Naive thymus-derived CD8-positive, alpha-beta T cell (primary cell): ENCODE measurements at regions not wholly inside any gene's neighbourhood (a gene's known extent, or its start where the extent isn't known, plus 50 kb on each side); places are given as distances from the start of the nearest gene placed in this dataset.

Experiments used
- ATAC-seq, 2 donors: fragments of 150-1000 bp; cut with Tn5 transposase in 1 of 2; sonication (Bioruptor Pico), chemical (Tn5 transposase) in 1 of 2; 1 replicate in 1 of 2; 2 replicates in 1 of 2; pipeline ENCODE4 v1.10.0; 2021; ENCODE audit warnings: mild to moderate bottlenecking in 2 of 2, moderate library complexity in 2 of 2
- POLR2A ChIA-PET: fragments of 350-600 bp; sonication (Branson Sonifier 250); formaldehyde crosslinking; loops from one replicate; lab custom pipeline; 2021; ENCODE audit warnings: antibody characterized with exemption; lab: Charles Lee
- DNase-seq, 10 donors: peaks; one replicate each; pipeline versions ENCODE4 v3.0.0 to v3.0.0-alpha.2; 2020 to 2022
- H3K27ac Mint-ChIP-seq, 10 donors: one replicate each; pipeline ENCODE4 v1.8.0; 2020 to 2022; ENCODE audit warnings: mild to moderate bottlenecking in 10 of 10, mixed read lengths in 10 of 10, moderate library complexity in 4 of 10, inconsistent platforms in 1 of 10
- H3K27me3 Mint-ChIP-seq, 5 donors: one replicate each; pipeline ENCODE4 v1.8.0; 2021 to 2022; ENCODE audit warnings: mixed read lengths in 5 of 5
- H3K36me3 Mint-ChIP-seq, 3 donors: one replicate each; pipeline ENCODE4 v1.8.0; 2020 to 2022; ENCODE audit warnings: mixed read lengths in 3 of 3, mild to moderate bottlenecking in 2 of 3, inconsistent platforms in 1 of 3
- H3K4me1 Mint-ChIP-seq, 4 donors: one replicate each; pipeline ENCODE4 v1.8.0; 2021 to 2022; ENCODE audit warnings: mixed read lengths in 4 of 4
- H3K4me3 Mint-ChIP-seq, 10 donors: one replicate each; pipeline ENCODE4 v1.8.0; 2020 to 2022; ENCODE audit warnings: mild to moderate bottlenecking in 10 of 10, mixed read lengths in 10 of 10, moderate library complexity in 6 of 10, inconsistent platforms in 1 of 10
- H3K9me3 Mint-ChIP-seq, 9 donors: one replicate each; pipeline ENCODE4 v1.8.0; 2020 to 2022; ENCODE audit warnings: mixed read lengths in 9 of 9, mild to moderate bottlenecking in 3 of 9, inconsistent platforms in 1 of 9, moderate library complexity in 1 of 9

DNA sequence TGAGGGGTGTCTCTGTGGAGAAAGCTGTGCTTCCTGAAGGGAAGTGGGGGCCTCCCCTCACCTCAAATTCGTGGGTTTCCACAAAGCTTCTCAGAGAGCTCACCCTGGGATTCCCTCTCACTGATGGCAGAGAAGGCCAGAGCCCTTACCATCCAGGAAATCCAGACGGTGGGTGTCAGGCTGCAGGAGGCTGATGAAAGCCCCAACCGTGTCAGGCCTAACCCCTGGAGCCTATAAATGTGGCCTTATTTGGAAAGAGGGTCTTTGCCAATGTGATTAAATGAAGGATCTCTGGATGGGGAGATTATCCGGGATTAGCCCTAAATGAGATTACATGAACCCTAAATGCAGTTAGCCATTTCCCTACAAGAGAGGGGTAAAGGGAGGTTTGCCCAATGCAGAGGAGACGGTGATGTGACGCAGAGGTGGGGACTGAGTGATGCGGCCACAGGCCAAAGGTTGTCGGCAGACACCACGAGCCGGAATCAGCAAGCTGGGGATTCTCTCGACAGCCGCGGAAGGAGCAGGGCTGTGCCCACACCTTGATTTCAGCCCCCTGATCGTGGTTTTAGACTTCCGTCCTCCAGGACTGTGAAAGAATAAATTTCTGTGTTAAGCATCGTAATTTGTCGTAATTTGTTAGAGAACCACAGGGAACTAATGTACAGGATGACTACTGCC lies 82.6 kb downstream of the TOMM20 start:
- Mint-ChIP-seq H3K9me3 (no peaks in the 10 kb centered on the region), H3K4me3 (no peak overlapping the region), H3K27me3 (no peaks in the 10 kb centered on the region), H3K36me3 (no peaks in the 10 kb centered on the region), H3K4me1 (peaks cover 0 to 33% (median 4%) of the 10 kb centered on the region in 4 donors), H3K27ac (no peak overlapping the region)
- ATAC-seq (no peak), DNase-seq (no peak)
- POLR2A ChIA-PET, result no interaction called here

GRCh38 chr1:235045034-235045690 lies 83.5 kb downstream of the TOMM20 start:
- H3K27me3 Mint-ChIP-seq, result no peaks in the 10 kb centered on the region
- H3K27ac Mint-ChIP-seq, result peak overlapping the region in 2 of 10 donors; percentile 21 to 56
- DNase-seq, result no peak
- no peak for ATAC-seq
- POLR2A ChIA-PET, result no interaction called here
- no peaks in the 10 kb centered on the region for H3K9me3 Mint-ChIP-seq
- no peaks in the 10 kb centered on the region for H3K36me3 Mint-ChIP-seq
- peaks cover 0 to 37% (median 7%) of the 10 kb centered on the region in 4 donors for H3K4me1 Mint-ChIP-seq
- no peak overlapping the region for H3K4me3 Mint-ChIP-seq

- POLR2A ChIA-PET, result no interaction called here
- Mint-ChIP-seq H3K9me3 (peaks cover 0 to 14% (median 9%) of the 10 kb centered on the region in 9 donors), H3K4me1 (peaks cover 0 to 33% (median 7%) of the 10 kb centered on the region in 4 donors), H3K27ac (peak overlapping the region in 1 of 10 donors; percentile 20), H3K36me3 (peaks cover 0 to 11% (median 10%) of the 10 kb centered on the region in 3 donors), H3K4me3 (no peak overlapping the region), H3K27me3 (no peaks in the 10 kb centered on the region)
- ATAC-seq, result no peak
- DNase-seq, result no peak
These were observed 85.4 kb downstream of the TOMM20 start for GRCh38 chr1:235043234-235043633.

DNA sequence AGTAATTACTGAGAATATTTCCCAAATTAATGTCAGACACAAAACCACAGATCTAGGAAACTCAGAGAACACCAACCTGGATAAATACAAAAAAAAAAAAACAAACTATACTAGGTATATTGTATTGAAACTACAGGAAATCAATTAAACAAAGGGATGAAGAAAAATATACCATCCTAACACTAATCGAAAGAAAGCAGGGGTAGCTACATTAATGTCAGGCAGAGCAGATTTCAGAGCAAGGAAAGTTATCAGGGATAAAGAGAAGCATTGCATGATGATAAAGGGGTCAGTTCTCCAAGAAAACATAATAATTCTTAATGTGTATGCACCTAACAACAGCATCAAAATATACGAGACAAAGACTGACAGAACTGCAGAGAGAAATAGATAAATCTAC lies 89.9 kb downstream of the TOMM20 start:
- DNase-seq, result no peak
- POLR2A ChIA-PET, result interaction anchor here (0.7 to 1.1 kb wide), 2 partner anchors 9 to 10 kb away, joined by 3 to 5 read pairs; no protein-coding TSS in a partner anchor
- H3K4me3 Mint-ChIP-seq, result no peak overlapping the region

GRCh38 chr1:235035928-235036327 lies 92.7 kb downstream of the TOMM20 start:
- DNase-seq (no peak), ATAC-seq (no peak)
- Mint-ChIP-seq H3K27me3 (no peaks in the 10 kb centered on the region), H3K4me1 (peaks cover 0 to 6% (median 2%) of the 10 kb centered on the region in 4 donors), H3K9me3 (peaks cover 2 to 26% (median 14%) of the 10 kb centered on the region in 9 donors), H3K4me3 (no peak overlapping the region), H3K27ac (peak overlapping the region in 1 of 10 donors; percentile 15), H3K36me3 (peaks cover 0 to 16% (median 13%) of the 10 kb centered on the region in 3 donors)
- POLR2A ChIA-PET, result interaction anchor here (0.7 kb wide), 2 partner anchors 15 to 206 kb away, joined by 4 to 5 read pairs; no protein-coding TSS in a partner anchor

More for the DNA sequence above, 89.9 kb downstream of the TOMM20 start:
- Mint-ChIP-seq H3K36me3 (peaks cover 0 to 16% (median 13%) of the 10 kb centered on the region in 3 donors), H3K9me3 (peaks cover 2 to 26% (median 14%) of the 10 kb centered on the region in 9 donors), H3K27me3 (no peaks in the 10 kb centered on the region), H3K27ac (peak overlapping the region in 1 of 10 donors; percentile 2), H3K4me1 (peaks cover 0 to 17% (median 7%) of the 10 kb centered on the region in 4 donors)
- ATAC-seq, result no peak

- Mint-ChIP-seq H3K36me3 (no peaks in the 10 kb centered on the region), H3K4me1 (peaks cover 0 to 8% (median 4%) of the 10 kb centered on the region in 4 donors), H3K27ac (no peak overlapping the region), H3K9me3 (peaks cover 0 to 6% (median 0%) of the 10 kb centered on the region in 9 donors), H3K4me3 (no peak overlapping the region), H3K27me3 (no peaks in the 10 kb centered on the region)
- DNase-seq (no peak), ATAC-seq (no peak)
- POLR2A ChIA-PET, result interaction anchor here (0.7 kb wide), 1 partner anchor 171 kb away, joined by 3 read pairs; no protein-coding TSS in a partner anchor
These were observed 97.6 kb downstream of the TOMM20 start for GRCh38 chr1:235030919-235031596.

DNA sequence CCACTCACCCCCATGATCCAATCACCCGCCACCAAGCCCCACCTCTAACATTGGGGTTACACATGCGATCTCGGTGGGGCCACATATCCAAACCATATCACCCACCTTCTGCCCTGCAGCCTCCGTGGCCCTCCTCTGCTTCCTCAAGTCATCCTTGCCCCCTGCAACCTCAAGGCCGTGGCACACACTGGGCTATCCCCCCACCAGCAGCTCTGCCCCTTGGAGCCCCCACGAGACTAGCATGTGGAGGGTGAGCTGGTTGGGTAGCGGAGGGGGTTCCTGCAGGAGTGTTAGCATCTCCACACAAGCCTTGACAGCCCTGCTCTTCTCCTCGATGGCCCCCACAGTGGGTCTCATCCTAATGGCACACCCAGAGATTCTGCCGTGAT lies 100.8 kb downstream of the TOMM20 start:
- no peaks in the 10 kb centered on the region for H3K27me3 Mint-ChIP-seq
- ATAC-seq (no peak), DNase-seq (no peak)
- peak overlapping the region in 1 of 10 donors; percentile 25 for H3K27ac Mint-ChIP-seq
- H3K4me3 Mint-ChIP-seq, result no peak overlapping the region
- peaks cover 0 to 6% (median 0%) of the 10 kb centered on the region in 9 donors for H3K9me3 Mint-ChIP-seq
- H3K36me3 Mint-ChIP-seq, result no peaks in the 10 kb centered on the region
- peaks cover 0 to 8% (median 4%) of the 10 kb centered on the region in 4 donors for H3K4me1 Mint-ChIP-seq
- POLR2A ChIA-PET, result interaction anchor here (0.8 kb wide), 1 partner anchor 9 kb away, joined by 3 read pairs; no protein-coding TSS in a partner anchor

GRCh38 chr1:235027076-235027861 lies 101.4 kb downstream of the TOMM20 start:
- Mint-ChIP-seq H3K4me3 (no peak overlapping the region), H3K27me3 (no peaks in the 10 kb centered on the region), H3K4me1 (peaks cover 0 to 9% (median 6%) of the 10 kb centered on the region in 4 donors), H3K36me3 (no peaks in the 10 kb centered on the region), H3K27ac (peak overlapping the region in 2 of 10 donors; percentile 2 to 17), H3K9me3 (peaks cover 0 to 6% (median 0%) of the 10 kb centered on the region in 9 donors)
- ATAC-seq (no peak), DNase-seq (no peak)
- POLR2A ChIA-PET, result no interaction called here

DNA sequence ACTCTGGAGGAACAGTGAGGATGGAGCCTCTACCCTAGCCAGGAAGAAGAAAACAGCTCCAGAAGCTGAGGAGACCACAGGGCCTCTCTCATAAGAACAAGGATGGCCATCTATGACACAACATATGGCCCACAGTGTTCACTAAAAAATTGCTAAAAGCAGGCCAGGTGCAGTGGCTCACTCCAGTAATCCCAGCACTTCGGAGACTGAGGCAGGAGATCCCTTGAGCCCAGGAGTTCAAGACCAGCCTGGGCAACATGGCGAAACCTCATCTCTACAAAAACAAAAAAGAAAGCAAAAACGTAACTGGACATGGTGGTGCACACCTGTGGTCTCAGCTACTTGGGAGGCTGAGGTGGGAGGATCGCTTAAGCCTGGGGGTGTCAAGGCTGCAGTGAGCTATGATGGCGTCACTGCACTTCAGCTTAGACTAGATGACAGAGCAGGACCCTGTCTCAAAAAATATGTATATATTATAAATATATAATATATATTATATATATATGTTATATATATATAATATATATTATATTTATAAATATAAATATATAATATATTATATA lies 103.1 kb downstream of the TOMM20 start:
- DNase-seq (no peak), ATAC-seq (peak in 1 of 2 donors; percentile 35)
- Mint-ChIP-seq H3K36me3 (no peaks in the 10 kb centered on the region), H3K9me3 (peaks cover 0 to 6% (median 0%) of the 10 kb centered on the region in 9 donors), H3K4me1 (peaks cover 0 to 10% (median 5%) of the 10 kb centered on the region in 4 donors), H3K27me3 (no peaks in the 10 kb centered on the region), H3K4me3 (no peak overlapping the region), H3K27ac (no peak overlapping the region)
- POLR2A ChIA-PET, result interaction anchor here (0.6 to 0.9 kb wide), 2 partner anchors 10 to 14 kb away, joined by 3 to 5 read pairs; no protein-coding TSS in a partner anchor

DNA sequence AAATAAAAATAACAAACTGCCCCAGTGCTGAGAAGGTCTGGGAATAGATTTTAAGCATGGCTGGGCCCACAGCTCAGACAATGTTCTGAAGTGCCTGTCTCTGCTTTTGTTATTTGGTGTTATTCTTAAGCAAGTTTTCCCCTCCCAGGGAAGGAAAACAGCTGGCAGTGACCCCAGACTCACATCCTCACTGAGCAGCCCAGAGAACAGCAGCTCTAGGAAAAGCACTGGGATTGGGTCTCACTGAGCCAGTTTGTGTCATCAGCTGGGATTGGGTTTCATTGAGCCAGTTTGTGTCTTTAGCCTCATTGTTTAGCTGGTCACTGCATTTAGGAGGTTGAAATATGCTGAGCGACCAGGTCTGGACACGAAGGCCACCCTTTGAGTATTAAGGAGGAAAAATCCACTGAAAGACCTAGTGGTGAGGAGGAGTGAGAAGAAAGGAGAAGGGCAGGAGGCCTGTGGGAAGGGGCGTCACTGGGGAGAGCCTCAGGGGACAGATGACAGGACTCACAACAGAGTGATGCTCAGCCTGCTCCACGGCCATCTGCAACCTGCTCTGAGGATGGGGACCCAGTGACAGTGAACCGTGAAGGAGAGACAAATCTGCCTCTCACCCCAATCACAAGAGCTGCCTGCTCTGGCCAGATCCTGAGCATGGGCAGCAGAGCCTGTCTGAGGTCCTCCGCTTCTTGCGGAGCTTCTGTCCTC lies 103.8 kb downstream of the TOMM20 start:
- Mint-ChIP-seq H3K27ac (peak overlapping the region in 2 of 10 donors; percentile 33 to 45), H3K36me3 (no peaks in the 10 kb centered on the region), H3K4me1 (peaks cover 0 to 11% (median 4%) of the 10 kb centered on the region in 4 donors), H3K27me3 (no peaks in the 10 kb centered on the region), H3K9me3 (peaks cover 0 to 6% (median 0%) of the 10 kb centered on the region in 9 donors), H3K4me3 (no peak overlapping the region)
- POLR2A ChIA-PET, result no interaction called here
- ATAC-seq (peak in 1 of 2 donors; percentile 52), DNase-seq (no peak)

- Mint-ChIP-seq H3K4me3 (no peak overlapping the region), H3K9me3 (peaks cover 0 to 6% (median 0%) of the 10 kb centered on the region in 9 donors), H3K4me1 (peaks cover 7 to 16% (median 10%) of the 10 kb centered on the region in 4 donors), H3K36me3 (no peaks in the 10 kb centered on the region), H3K27me3 (no peaks in the 10 kb centered on the region), H3K27ac (no peak overlapping the region)
- ATAC-seq, result no peak
- POLR2A ChIA-PET, result no interaction called here
- no peak for DNase-seq
These were observed 104.8 kb downstream of the TOMM20 start for GRCh38 chr1:235023711-235024439.
